ENCODE measurements at regions not wholly inside any gene's neighbourhood (a gene's known extent, or its start where the extent isn't known, plus 50 kb on each side); places are given as distances from the start of the nearest gene placed in this dataset.

- Histone ChIP-seq H3K9me3 (no peaks in the 10 kb centered on the region), H3K4me3 (ENCODE audit: low read depth, low read length) (no peak overlapping the region), H3K27me3 (no peaks in the 10 kb centered on the region), H3K4me1 (no peaks in the 10 kb centered on the region), H3K36me3 (no peaks in the 10 kb centered on the region)
- no peak for TF ChIP-seq CTCF (IDR thresholded peaks at IDR 0.05; ENCODE audit: low read depth, low read length)
- DNase-seq, result no peak
Measured at GRCh38 chr11:23976426-23976825, 520.4 kb upstream of the LUZP2 start.

GRCh38 chr11:23976841-23977271 lies 520.0 kb upstream of the LUZP2 start:
- Histone ChIP-seq H3K9me3 (no peaks in the 10 kb centered on the region), H3K4me3 (ENCODE audit: low read depth, low read length) (no peak overlapping the region), H3K36me3 (no peaks in the 10 kb centered on the region), H3K4me1 (no peaks in the 10 kb centered on the region), H3K27me3 (no peaks in the 10 kb centered on the region)
- TF ChIP-seq CTCF (IDR thresholded peaks at IDR 0.05; ENCODE audit: low read depth, low read length), result no peak
- no peak for DNase-seq

GRCh38 chr11:23988381-23989006 lies 508.4 kb upstream of the LUZP2 start:
- Histone ChIP-seq H3K4me1 (no peaks in the 10 kb centered on the region), H3K9me3 (no peaks in the 10 kb centered on the region), H3K4me3 (ENCODE audit: low read depth, low read length) (no peak overlapping the region), H3K27me3 (no peaks in the 10 kb centered on the region), H3K36me3 (no peaks in the 10 kb centered on the region)
- DNase-seq, result no peak
- TF ChIP-seq CTCF (IDR thresholded peaks at IDR 0.05; ENCODE audit: low read depth, low read length), result no peak

- no peaks in the 10 kb centered on the region for H3K36me3 ChIP-seq
- no peak for TF ChIP-seq CTCF (IDR thresholded peaks at IDR 0.05; ENCODE audit: low read depth, low read length)
- H3K27me3 ChIP-seq, result no peaks in the 10 kb centered on the region
- no peaks in the 10 kb centered on the region for H3K4me1 ChIP-seq
- H3K9me3 ChIP-seq, result no peaks in the 10 kb centered on the region
- no peak overlapping the region for H3K4me3 ChIP-seq (ENCODE audit: low read depth, low read length)
- no peak for DNase-seq
Measured at GRCh38 chr11:23990346-23991164, 506.3 kb upstream of the LUZP2 start.

GRCh38 chr11:23991165-23991539 lies 505.7 kb upstream of the LUZP2 start:
- Histone ChIP-seq H3K4me3 (ENCODE audit: low read depth, low read length) (no peak overlapping the region), H3K9me3 (no peaks in the 10 kb centered on the region)
- no peak for DNase-seq

More at GRCh38 chr11:23991165-23991539, 505.7 kb upstream of the LUZP2 start:
- TF ChIP-seq CTCF (IDR thresholded peaks at IDR 0.05; ENCODE audit: low read depth, low read length), result no peak
- H3K27me3 ChIP-seq, result no peaks in the 10 kb centered on the region
- no peaks in the 10 kb centered on the region for H3K4me1 ChIP-seq
- no peaks in the 10 kb centered on the region for H3K36me3 ChIP-seq
